ENCODE measurements at regions not wholly inside any gene's neighbourhood (a gene's known extent, or its start where the extent isn't known, plus 50 kb on each side); places are given as distances from the start of the nearest gene placed in this dataset.
A peak's percentile ranks its signal among the peaks of the same experiment; 100 is the strongest.

- Histone ChIP-seq H3K27ac (ENCODE audit: low read length) (no peak overlapping the region), H3K9me3 (replicated peaks; ENCODE audit: control insufficient read depth, low read depth, low read length) (peaks cover 2% of the 10 kb centered on the region), H3K36me3 (ENCODE audit: control insufficient read depth, insufficient read depth, low read length) (no peaks in the 10 kb centered on the region), H3K27me3 (ENCODE audit: control insufficient read depth, insufficient read depth, low read length) (no peaks in the 10 kb centered on the region), H3K4me1 (ENCODE audit: control insufficient read depth, insufficient read depth, low read length) (peaks cover 3% of the 10 kb centered on the region), H3K4me3 (ENCODE audit: low read length) (no peak overlapping the region)
- no CpG with 5 or more reads among the region's 4 CpGs for WGBS (ENCODE audit: insufficient coverage)
- DNase-seq, result no peak
Measured at GRCh38 chr9:80062567-80062966, 490.8 kb downstream of the TLE4 start.

- Histone ChIP-seq H3K9me3 (replicated peaks; ENCODE audit: control insufficient read depth, low read depth, low read length) (peaks cover 2% of the 10 kb centered on the region), H3K27ac (ENCODE audit: low read length) (no peak overlapping the region), H3K36me3 (ENCODE audit: control insufficient read depth, insufficient read depth, low read length) (no peaks in the 10 kb centered on the region), H3K27me3 (ENCODE audit: control insufficient read depth, insufficient read depth, low read length) (no peaks in the 10 kb centered on the region), H3K4me1 (ENCODE audit: control insufficient read depth, insufficient read depth, low read length) (peaks cover 3% of the 10 kb centered on the region), H3K4me3 (ENCODE audit: low read length) (no peak overlapping the region)
- no CpG with 5 or more reads among the region's 2 CpGs for WGBS (ENCODE audit: insufficient coverage)
- peak; percentile 75 for DNase-seq
Measured at GRCh38 chr9:80061940-80062339, 490.2 kb downstream of the TLE4 start.

- no peaks in the 10 kb centered on the region for H3K36me3 ChIP-seq (ENCODE audit: control insufficient read depth, insufficient read depth, low read length)
- peaks cover 3% of the 10 kb centered on the region for H3K4me1 ChIP-seq (ENCODE audit: control insufficient read depth, insufficient read depth, low read length)
- no peak overlapping the region for H3K27ac ChIP-seq (ENCODE audit: low read length)
- peaks cover 2% of the 10 kb centered on the region for H3K9me3 ChIP-seq (replicated peaks; ENCODE audit: control insufficient read depth, low read depth, low read length)
- no peaks in the 10 kb centered on the region for H3K27me3 ChIP-seq (ENCODE audit: control insufficient read depth, insufficient read depth, low read length)
- H3K4me3 ChIP-seq (ENCODE audit: low read length), result no peak overlapping the region
- no peak for DNase-seq
Measured at GRCh38 chr9:80061096-80061495, 489.3 kb downstream of the TLE4 start.

GRCh38 chr9:80059979-80060378 is 488.2 kb downstream of the TLE4 start:
- Histone ChIP-seq H3K4me3 (ENCODE audit: low read length) (no peak overlapping the region), H3K4me1 (ENCODE audit: control insufficient read depth, insufficient read depth, low read length) (peaks cover 3% of the 10 kb centered on the region), H3K27ac (ENCODE audit: low read length) (no peak overlapping the region), H3K36me3 (ENCODE audit: control insufficient read depth, insufficient read depth, low read length) (no peaks in the 10 kb centered on the region), H3K9me3 (replicated peaks; ENCODE audit: control insufficient read depth, low read depth, low read length) (peaks cover 2% of the 10 kb centered on the region), H3K27me3 (ENCODE audit: control insufficient read depth, insufficient read depth, low read length) (no peaks in the 10 kb centered on the region)
- peak; percentile 11 for DNase-seq
- 95% methylated on average over 5 of the region's 5 CpGs for WGBS (ENCODE audit: insufficient coverage)

GRCh38 chr9:80059191-80059590 is 487.4 kb downstream of the TLE4 start:
- Histone ChIP-seq H3K4me3 (ENCODE audit: low read length) (no peak overlapping the region), H3K27ac (ENCODE audit: low read length) (no peak overlapping the region), H3K36me3 (ENCODE audit: control insufficient read depth, insufficient read depth, low read length) (no peaks in the 10 kb centered on the region), H3K4me1 (ENCODE audit: control insufficient read depth, insufficient read depth, low read length) (peaks cover 3% of the 10 kb centered on the region), H3K9me3 (replicated peaks; ENCODE audit: control insufficient read depth, low read depth, low read length) (peaks cover 2% of the 10 kb centered on the region), H3K27me3 (ENCODE audit: control insufficient read depth, insufficient read depth, low read length) (no peaks in the 10 kb centered on the region)
- DNase-seq, result no peak
- 100% methylated on average over 3 of the region's 6 CpGs for WGBS (ENCODE audit: insufficient coverage)

- H3K9me3 ChIP-seq (replicated peaks; ENCODE audit: control insufficient read depth, low read depth, low read length), result no peaks in the 10 kb centered on the region
- H3K27me3 ChIP-seq (ENCODE audit: control insufficient read depth, insufficient read depth, low read length), result no peaks in the 10 kb centered on the region
- no peaks in the 10 kb centered on the region for H3K36me3 ChIP-seq (ENCODE audit: control insufficient read depth, insufficient read depth, low read length)
- no peak overlapping the region for H3K4me3 ChIP-seq (ENCODE audit: low read length)
- no peak overlapping the region for H3K27ac ChIP-seq (ENCODE audit: low read length)
- H3K4me1 ChIP-seq (ENCODE audit: control insufficient read depth, insufficient read depth, low read length), result no peaks in the 10 kb centered on the region
- no peak for DNase-seq
- no CpG with 5 or more reads among the region's 1 CpG for WGBS (ENCODE audit: insufficient coverage)
Measured at GRCh38 chr9:80052830-80053229, 481.1 kb downstream of the TLE4 start.

- H3K36me3 ChIP-seq (ENCODE audit: control insufficient read depth, insufficient read depth, low read length), result no peaks in the 10 kb centered on the region
- H3K9me3 ChIP-seq (replicated peaks; ENCODE audit: control insufficient read depth, low read depth, low read length), result no peaks in the 10 kb centered on the region
- no peak for DNase-seq
- no peak overlapping the region for H3K27ac ChIP-seq (ENCODE audit: low read length)
- H3K4me1 ChIP-seq (ENCODE audit: control insufficient read depth, insufficient read depth, low read length), result no peaks in the 10 kb centered on the region
- H3K4me3 ChIP-seq (ENCODE audit: low read length), result no peak overlapping the region
- H3K27me3 ChIP-seq (ENCODE audit: control insufficient read depth, insufficient read depth, low read length), result no peaks in the 10 kb centered on the region
- 80% methylated on average over 1 of the region's 2 CpGs for WGBS (ENCODE audit: insufficient coverage)
Measured at GRCh38 chr9:80049096-80049782, 477.5 kb downstream of the TLE4 start.

- H3K4me1 ChIP-seq (ENCODE audit: control insufficient read depth, insufficient read depth, low read length), result no peaks in the 10 kb centered on the region
- H3K9me3 ChIP-seq (replicated peaks; ENCODE audit: control insufficient read depth, low read depth, low read length), result no peaks in the 10 kb centered on the region
- H3K27me3 ChIP-seq (ENCODE audit: control insufficient read depth, insufficient read depth, low read length), result no peaks in the 10 kb centered on the region
- no peaks in the 10 kb centered on the region for H3K36me3 ChIP-seq (ENCODE audit: control insufficient read depth, insufficient read depth, low read length)
- DNase-seq, result no peak
- no peak overlapping the region for H3K4me3 ChIP-seq (ENCODE audit: low read length)
- H3K27ac ChIP-seq (ENCODE audit: low read length), result no peak overlapping the region
- no CpG with 5 or more reads among the region's 2 CpGs for WGBS (ENCODE audit: insufficient coverage)
Measured at GRCh38 chr9:80046481-80046880, 474.7 kb downstream of the TLE4 start.

GRCh38 chr9:80041821-80042220 is 470.1 kb downstream of the TLE4 start:
- Histone ChIP-seq H3K36me3 (ENCODE audit: control insufficient read depth, insufficient read depth, low read length) (no peaks in the 10 kb centered on the region), H3K4me3 (ENCODE audit: low read length) (no peak overlapping the region), H3K4me1 (ENCODE audit: control insufficient read depth, insufficient read depth, low read length) (no peaks in the 10 kb centered on the region), H3K9me3 (replicated peaks; ENCODE audit: control insufficient read depth, low read depth, low read length) (no peaks in the 10 kb centered on the region), H3K27me3 (ENCODE audit: control insufficient read depth, insufficient read depth, low read length) (no peaks in the 10 kb centered on the region), H3K27ac (ENCODE audit: low read length) (no peak overlapping the region)
- DNase-seq, result no peak
- no CpG with 5 or more reads among the region's 4 CpGs for WGBS (ENCODE audit: insufficient coverage)

- H3K27me3 ChIP-seq (ENCODE audit: control insufficient read depth, insufficient read depth, low read length), result no peaks in the 10 kb centered on the region
- WGBS (ENCODE audit: insufficient coverage), result 48% methylated on average over 4 of the region's 4 CpGs
Measured at GRCh38 chr9:80040457-80040856, 468.7 kb downstream of the TLE4 start.

GRCh38 chr9:80030801-80031200 is 459.0 kb downstream of the TLE4 start:
- Histone ChIP-seq H3K36me3 (ENCODE audit: control insufficient read depth, insufficient read depth, low read length) (no peaks in the 10 kb centered on the region), H3K4me1 (ENCODE audit: control insufficient read depth, insufficient read depth, low read length) (no peaks in the 10 kb centered on the region), H3K4me3 (ENCODE audit: low read length) (no peak overlapping the region), H3K9me3 (replicated peaks; ENCODE audit: control insufficient read depth, low read depth, low read length) (no peaks in the 10 kb centered on the region), H3K27me3 (ENCODE audit: control insufficient read depth, insufficient read depth, low read length) (no peaks in the 10 kb centered on the region), H3K27ac (ENCODE audit: low read length) (no peak overlapping the region)
- no CpG with 5 or more reads among the region's 2 CpGs for WGBS (ENCODE audit: insufficient coverage)
- no peak for DNase-seq

More at GRCh38 chr9:80040457-80040856, 468.7 kb downstream of the TLE4 start:
- Histone ChIP-seq H3K36me3 (ENCODE audit: control insufficient read depth, insufficient read depth, low read length) (no peaks in the 10 kb centered on the region), H3K4me3 (ENCODE audit: low read length) (no peak overlapping the region), H3K9me3 (replicated peaks; ENCODE audit: control insufficient read depth, low read depth, low read length) (no peaks in the 10 kb centered on the region), H3K4me1 (ENCODE audit: control insufficient read depth, insufficient read depth, low read length) (no peaks in the 10 kb centered on the region), H3K27ac (ENCODE audit: low read length) (no peak overlapping the region)
- no peak for DNase-seq
